ENCODE measurements at regions not wholly inside any gene's neighbourhood (a gene's known extent, or its start where the extent isn't known, plus 50 kb on each side); places are given as distances from the start of the nearest gene placed in this dataset.

DNA sequence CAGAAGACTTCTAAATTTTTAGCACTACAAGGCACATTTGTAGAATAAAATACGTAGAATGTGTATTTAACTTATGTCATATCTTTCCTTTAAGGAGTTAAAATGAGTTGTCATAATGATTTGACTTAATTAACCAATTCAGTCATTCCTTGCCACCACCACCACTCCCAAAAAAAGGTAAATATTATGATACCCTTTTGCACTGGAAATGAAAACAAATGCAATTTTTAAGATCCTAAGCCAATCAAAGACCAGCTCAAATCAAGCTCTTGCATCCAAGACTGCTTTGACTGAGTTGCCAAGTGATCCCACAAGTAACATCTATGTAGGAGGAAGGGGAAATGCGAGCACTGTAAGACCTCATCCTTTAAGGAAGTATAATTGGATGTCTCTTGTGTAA, 426.6 kb upstream of the ATP11B start:
- no peak for DNase-seq

DNA sequence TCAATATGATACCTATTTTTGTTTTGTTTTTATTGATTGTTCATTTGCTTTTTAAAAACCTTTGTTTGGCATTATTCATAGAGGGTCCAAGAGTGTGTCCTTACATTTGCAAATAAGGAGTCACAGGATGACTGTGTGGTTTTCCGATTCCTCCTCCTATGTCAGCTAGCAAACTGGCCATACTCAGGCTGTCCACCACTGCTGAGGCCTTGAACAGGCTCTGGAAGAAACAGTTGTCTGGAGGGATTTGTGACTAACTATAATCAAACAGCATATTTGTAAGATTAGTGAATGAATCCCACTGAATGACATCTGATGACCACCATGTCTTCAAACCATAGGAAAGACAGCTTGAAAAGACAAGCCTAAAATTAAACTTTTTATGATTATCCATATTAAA, 423.4 kb upstream of the ATP11B start:
- DNase-seq: no peak

DNA sequence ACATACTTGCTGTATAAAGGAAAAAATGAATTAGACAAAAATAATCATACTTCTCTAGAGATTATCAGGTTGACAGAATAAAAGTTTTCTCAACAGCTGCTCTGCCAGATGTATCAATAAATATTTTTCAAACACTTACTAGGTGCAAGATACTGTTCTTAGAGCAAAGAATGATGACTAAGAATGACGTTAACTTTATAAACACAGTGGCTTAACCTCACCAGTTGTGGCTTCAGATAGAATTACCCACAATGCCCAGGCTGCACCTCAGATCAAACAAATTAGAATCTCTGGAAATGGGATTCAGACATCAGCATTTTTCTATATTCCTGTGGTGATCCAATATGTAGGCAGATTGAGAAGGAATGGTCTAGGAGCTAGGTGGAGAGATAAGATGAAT, 422.4 kb upstream of the ATP11B start:
- no peak for DNase-seq

DNA sequence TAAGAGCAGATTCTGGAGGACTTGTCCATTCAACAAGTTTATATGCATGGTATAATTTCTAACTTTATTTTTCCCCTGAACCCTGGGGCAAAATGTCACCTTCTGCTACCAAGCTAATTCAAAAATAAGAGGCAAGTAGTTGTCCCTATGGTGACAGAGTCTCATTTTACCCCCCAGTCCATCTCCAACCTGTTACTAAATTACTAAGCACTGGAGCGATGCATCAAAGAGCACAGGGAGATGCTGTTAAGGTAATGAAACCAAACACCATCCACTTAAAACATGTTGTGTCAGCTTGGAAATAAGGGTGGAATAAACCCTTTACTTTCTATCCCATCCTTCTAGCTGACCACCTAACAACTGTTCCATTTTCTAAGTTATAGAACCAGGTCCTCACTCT, 417.4 kb upstream of the ATP11B start:
- DNase-seq: no peak

DNA sequence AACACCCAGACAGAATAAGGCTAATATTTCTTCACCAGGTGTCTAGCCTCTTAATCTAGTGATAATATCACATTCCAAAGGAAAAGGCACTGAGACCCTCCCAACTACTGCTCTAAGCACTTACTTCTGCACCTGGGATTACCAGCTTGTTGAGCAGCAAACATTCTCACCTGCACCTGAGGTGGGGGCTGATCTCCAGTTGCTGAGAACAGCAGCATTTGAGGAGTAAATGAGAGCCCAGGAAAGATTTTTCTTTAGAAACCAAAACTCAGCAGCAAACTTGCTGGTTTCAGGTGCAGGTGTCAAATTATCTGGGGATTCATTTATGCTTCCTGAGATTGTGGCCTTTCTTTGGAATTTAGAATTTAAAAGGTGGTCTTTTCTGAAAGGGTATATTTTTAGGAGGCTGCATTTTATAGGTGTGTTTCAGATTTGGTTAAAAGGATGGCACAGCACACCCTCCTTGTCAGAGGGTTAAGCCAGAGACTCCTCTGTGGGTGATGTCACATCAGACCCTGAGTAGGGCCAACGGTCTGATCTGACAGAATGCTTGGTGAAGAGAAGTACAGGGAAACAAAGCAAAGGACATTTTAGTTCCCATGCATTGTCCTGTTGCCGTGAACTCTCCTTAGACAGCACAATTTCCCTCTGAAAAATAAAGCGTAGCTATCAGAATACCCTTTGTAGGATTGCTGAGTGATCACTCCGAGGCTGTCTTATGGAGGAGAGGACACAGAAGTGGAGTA, 411.0 kb upstream of the ATP11B start:
- no peak for DNase-seq

DNA sequence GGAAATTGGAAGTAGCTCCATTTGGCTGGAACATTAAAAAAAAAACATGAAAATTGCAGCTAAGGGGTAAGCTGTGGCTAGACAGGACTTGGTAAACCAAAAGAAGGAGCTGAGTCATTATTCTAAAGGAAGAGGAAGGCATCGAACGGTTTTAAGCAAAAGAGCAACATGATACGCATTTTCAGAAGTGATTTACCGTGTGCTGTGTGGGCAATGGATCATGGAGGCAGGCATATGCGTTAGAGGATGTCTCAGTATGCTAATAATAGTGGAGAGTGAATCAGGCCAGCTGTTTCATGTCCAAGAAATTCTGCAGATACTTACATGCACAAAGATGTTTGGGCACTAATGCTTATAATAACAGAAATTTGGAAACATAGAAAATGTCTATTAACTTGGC, 409.1 kb upstream of the ATP11B start:
- no peak for DNase-seq

DNA sequence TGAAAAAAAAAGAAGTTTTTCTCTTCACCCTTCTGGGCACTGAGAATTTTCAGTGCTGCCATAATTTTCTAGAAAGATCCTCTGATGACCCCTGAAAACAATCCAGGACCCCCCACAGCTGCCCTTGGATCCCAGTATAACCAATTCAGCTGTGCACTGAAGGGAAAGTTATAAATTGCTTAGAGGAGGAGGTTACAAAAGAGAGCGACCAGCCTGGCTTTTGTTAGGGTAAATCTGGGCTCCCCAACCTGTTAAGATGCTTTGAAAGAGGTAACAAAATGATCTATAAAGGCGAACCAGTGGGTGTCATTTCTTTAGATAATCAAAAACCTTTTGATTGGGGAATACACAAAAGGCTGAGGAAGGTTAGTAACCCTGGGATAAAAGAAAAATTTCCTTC, 407.9 kb upstream of the ATP11B start:
- no peak for DNase-seq

DNA sequence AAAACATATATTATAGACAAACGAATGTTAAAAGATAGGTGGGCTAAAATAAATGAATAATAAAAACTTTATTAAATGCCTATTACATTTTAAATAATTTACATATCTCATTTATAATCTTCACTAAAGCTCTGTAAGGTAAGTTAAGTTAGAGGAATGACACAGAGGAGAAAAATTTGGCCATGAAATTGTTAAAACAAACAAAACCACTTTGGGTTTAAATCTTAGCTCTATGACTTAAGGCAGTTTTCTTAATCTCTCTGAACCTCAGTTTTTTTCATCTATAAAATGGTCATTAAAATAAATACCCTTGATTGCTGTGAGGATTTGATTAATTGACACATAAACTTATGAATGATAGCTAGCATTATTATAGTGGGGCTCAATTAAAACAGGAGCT, 404.8 kb upstream of the ATP11B start:
- DNase-seq: no peak

DNA sequence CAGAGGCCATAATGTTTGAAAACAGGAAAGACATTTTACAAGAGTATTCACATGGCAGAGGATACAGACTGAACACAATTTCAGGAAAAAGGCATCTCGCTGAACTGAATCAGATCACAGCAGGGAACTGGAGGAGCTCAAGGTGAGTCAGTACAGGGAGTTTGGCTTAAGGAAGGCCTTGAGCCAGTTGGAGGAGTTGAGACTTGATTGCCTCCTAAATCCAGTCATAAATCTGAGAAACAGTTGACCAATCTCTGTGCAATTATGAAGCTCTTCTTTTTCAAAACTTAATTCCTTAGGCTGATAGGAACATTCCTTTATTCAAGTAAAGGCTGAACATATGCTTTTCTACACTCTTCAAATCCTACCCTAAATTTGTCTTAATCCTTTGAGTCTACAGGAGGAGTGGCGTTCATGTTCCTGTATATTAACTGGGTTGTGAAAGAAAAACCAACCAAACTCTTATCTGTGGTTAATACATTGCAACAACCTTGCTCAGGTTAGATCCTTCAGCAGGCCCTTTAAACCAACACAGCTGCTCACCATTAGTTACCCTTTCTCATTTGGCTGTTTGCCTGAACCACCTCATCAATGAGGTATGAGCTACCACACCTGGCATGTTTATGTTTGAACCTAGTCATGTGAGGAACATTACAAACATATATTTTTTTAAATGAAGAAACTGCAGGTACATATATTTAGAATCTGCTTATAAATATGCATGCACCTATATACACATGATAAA, 404.1 kb upstream of the ATP11B start:
- no peak for DNase-seq

DNA sequence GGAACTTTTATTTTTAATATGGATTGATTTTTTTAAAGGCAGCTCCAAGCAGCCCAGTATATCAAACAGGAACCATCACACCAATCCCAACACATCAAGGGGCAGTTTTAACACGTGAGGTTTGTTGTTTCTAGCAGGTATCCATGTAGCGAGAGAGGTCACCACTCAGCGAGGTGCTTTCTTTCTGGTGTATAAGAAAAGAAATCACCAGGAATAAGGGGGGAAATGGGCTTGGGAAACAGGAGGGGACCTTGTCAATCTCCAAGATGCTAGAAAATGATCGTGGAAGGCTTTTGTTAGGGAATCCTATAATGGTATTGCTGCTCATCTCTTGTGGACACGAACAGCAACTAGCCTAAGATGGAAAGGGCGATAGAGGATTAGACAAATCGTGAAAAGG, 402.9 kb upstream of the ATP11B start:
- no peak for DNase-seq

DNA sequence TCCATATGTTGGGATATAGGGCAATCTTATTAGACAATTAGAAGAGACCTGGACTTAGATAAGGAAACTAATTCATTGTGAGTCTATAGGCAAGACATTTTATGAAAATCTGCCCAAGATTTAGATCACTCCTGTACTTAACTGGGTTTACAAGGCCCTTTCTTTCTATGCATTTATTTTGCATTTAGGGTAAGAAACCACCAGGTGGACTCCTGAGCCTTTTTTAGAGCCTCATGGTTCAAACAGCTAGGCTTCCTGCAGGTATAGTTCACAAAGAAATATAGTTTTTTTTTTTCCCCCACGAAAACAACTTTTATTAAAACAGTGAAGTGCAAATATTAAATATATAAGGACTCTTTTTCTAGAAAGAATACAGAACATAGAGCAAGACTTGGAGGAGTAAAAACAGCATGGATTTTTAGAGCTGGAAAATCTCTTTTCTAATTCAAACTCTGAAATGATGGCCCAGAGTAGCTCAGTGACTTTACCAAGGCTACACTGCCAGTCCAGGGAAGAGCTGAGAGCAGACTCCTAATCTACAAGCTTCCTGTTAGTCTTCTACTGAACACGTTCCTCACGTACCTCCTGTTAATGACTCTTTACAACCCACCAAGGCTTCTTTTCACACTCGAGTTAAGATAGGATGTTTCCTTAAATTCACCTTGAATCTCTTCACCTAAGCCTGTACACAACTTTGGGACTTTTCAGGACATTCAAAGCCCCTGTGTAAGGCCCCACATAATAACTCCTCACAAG, 400.9 kb upstream of the ATP11B start:
- DNase-seq: no peak

DNA sequence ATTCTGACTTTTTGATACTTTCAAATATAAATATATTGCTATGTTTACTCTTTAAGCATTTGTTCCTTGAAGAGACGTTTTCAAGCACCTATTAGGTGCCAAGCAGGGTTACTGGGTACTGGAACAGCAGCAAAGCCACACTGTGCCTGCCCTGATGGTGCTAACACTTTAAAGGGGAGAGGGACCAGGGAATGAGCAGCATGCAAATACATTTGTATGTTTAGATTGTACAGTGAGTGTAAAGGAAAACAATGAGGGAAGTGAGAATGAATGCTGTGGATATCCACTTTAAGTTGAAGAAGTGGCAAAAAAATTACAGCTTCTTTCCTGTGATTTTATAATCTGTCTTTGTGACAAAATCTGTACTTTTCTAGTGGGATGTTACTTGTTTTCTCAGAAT, 400.2 kb upstream of the ATP11B start:
- no peak for DNase-seq

DNA sequence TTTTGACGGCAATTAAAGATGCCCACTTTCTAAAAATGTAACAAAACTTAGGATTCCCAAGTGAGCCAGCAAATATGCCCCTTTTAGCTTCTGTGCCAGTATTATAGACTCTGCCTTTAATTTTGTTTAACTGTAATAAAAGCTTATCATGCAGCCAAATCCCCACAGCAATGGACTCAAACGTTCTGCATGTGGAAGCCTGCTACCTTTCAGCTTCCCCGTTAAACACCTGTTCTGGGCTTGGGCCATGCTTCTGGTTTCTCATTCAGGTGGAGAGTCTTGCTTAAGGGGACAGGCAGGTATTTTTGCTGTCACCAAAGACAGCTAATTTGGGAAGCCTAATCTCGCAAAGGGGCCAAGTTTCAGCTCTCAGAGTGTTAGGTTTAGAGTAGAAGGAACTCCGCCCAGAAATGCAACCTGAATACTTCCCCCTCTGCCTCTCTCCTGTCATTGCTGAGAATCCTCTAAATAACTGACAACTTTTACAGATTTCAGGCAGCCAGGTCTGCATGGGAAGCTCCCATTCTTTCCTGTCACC, 399.4 kb upstream of the ATP11B start:
- DNase-seq: no peak

DNA sequence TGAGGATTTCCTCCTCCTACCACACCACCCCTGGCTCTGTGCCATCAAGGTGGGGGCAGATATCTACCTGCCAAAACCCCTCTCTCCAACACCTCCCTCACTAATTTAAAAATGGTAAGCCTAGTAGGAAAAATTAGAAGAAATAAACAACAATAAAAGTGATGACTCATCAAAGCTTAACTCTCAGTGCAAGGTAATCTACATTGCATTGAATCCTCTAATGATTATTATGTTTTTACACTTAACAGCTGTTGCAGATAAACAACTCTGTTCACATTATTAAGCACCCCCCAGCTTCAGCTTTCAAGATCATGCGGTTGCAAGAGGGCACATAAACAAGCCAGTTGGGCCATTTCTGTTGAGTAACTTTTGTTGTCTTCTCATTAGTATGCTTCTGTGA, 396.1 kb upstream of the ATP11B start:
- no peak for DNase-seq

DNA sequence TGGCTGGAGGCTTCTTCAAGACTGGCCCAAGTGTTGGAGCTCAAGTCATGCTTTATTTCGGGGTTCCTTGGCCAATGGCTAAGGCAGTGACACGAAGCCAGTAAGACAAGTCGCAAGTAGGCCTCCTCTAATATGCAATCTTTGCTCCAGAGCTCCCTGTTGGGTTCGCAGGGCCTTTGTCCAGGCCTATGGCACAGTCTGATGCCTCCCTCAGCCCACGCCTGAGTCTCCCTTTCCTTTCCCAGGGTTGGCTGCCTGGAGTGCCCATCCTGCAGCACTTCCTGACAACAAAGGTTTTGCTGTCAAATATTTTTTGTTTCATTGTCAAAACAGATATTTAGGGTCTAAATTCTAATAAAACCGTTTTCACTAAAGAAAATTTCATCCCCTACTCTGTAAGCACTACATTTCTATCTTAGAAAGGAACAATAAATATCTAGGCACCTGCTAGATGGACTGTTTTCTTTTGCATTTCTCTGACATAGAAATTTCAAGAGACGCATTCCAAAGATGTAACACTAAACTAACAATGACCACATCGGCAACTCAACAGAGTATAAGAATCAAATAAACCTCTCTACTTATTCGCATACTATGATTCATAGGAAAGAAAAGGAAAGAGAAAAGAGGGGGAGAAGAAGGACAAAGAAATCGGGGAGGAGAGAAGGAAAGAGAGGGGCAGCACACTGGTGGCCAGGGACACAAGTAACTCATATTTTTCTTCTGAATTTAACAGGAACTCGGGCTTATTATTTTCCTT, 393.1 kb upstream of the ATP11B start:
- DNase-seq: no peak

DNA sequence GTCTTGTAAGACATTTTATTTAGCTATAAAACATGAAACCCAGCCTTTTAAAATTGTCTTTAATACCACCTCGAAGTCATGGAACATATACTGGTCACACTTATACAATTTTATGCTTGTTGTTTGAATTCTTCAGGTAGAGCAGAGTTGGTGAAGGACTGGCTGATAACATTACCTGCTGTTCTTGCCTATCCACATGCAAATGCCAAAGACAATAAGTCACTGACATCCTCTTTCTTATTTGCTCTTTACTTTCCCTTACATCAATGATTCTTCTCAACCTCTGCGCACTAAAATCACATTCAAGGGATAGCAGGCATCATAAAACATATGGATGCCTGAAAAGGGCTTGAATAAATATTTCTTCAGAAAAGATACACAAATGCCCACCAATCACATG, 392.5 kb upstream of the ATP11B start:
- no peak for DNase-seq

DNA sequence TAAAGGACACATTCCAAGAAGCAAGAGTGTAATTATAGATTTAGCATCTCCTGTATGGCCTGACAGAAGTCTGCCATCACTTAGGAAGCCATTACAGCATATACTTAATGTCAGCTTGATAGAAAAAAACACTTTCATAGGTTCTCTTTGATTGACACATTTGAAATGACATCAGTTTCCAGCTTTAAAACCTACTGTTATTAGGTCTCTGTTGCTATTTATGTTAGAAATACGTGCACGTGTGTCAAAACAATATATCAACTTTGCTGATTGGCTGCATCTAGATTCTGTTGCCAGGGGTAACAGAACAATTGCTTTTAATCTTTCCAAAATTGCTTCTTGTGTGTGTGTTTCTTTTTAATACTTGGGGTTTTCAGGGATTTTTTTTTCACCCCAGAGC, 389.3 kb upstream of the ATP11B start:
- DNase-seq: no peak

DNA sequence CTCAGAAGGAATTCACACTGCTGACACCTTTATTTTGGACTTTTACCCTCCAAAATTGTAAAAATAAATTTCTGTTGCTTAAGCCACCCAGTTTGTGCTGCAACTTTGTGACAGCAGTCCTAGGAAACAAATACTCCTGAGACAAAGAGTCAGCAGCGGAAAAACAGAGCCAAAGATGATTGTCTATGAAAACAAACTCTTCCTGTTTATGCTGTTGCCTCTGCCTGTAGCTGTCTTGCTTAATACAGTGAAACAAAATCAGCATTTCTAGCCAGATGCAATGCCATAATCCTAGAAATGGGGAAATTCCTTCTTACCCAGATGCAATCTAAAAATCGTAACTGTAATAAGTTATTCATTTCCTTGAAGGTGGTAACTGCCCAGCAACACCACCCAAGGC, 387.5 kb upstream of the ATP11B start:
- no peak for DNase-seq

DNA sequence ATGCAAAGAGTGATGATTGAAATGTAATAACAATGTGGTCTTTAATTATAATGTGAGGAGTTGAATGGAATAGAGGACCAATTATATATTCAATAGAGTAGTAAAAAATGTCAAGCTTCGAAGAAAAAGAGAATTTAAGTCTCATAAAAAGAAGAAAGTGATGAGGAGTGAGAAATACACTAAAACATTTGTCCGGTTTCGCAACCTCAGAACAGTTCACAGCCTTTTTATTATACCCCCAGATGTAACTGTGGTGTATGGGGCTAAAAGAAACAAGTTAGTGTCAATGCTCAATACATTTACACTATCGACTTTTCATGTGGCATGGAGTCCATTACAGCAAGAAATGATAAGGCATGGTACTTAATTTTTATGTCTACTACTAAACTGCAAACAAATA, 386.5 kb upstream of the ATP11B start:
- DNase-seq: no peak

DNA sequence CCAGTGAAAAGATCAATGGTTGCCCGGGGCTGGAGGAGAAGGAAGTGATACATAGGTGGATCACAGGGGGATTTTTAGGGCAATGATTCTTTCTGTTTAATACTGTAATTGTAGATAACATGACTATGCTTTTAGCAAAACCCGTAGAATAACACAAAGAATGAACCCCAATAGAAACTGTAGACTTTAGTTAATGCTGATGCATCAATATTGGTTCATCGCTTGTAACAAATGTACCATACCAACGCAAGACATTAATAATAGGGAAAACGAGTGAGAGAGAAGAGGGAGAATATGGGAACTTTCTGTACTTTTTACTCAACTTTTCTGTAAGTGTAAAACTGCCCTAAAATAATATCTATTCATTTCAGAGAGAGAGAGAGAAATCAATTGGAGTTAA, 383.3 kb upstream of the ATP11B start:
- no peak for DNase-seq

DNA sequence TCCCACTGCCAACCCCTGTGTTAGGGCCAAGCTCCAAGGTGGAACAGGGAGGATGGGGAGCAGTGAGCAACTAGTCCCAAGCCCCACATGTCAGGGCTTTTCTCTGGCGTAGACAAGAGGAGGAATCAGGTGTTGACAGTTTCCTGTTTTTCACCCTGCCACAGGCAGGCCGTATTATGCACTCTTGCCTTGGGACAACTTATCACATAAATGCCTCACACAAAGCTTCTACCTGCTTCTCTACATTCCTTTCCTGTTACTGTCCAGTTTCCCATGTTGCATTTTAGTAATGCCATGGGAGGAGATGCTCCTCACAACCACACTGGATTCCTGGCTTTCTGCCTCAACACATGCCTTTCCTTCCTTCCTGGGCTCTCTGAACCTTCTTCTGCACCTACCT, 381.2 kb upstream of the ATP11B start:
- no peak for DNase-seq

DNA sequence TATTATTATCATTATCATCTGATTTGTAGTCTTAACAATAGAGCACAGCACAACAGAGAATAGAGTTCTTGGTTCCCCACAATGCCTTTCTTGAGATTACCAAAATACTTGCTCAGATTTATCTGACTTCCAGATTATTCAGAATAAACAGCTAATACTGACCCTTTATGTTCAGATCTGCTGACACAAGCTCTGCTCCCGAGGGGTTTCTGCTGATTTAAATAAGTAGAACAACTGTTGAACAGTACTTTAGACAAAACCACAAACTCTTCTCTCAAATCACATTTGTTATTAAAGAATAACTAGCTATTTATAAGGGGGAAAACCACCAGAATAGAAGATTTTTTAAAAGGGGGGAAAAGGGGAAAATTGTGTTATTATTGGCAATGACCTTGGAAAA, 380.2 kb upstream of the ATP11B start:
- DNase-seq: no peak

DNA sequence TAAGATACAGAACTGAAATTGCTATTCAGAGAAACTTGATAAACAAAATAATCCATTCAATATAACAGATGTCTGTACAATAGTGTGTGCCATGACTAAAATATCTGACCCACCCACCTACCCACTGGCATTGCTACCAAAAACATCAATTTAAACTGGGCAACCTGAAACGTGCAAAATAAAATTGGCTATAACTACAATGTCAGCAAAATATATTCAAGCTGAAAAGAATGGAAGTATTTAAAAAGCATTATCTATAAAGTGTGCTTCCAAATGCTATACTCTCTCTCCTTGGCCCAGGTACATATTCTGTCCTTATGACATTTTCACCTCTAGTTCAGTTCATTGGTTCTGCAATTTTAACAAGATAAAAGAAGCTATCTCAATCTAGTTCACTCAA, 379.6 kb upstream of the ATP11B start:
- no peak for DNase-seq
